GM19099 (cell line): ENCODE measurements at regions not wholly inside any gene's neighbourhood (a gene's known extent, or its start where the extent isn't known, plus 50 kb on each side); places are given as distances from the start of the nearest gene placed in this dataset.

Experiments used
- POLR2A ChIP-seq: IDR thresholded peaks from 3 replicates; pipeline ENCODE4 v1.6.1; 2011; ENCODE audit warnings: low read depth; ENCODE audit not compliant: insufficient read length; ENCODE audit errors: extremely low read depth

DNA sequence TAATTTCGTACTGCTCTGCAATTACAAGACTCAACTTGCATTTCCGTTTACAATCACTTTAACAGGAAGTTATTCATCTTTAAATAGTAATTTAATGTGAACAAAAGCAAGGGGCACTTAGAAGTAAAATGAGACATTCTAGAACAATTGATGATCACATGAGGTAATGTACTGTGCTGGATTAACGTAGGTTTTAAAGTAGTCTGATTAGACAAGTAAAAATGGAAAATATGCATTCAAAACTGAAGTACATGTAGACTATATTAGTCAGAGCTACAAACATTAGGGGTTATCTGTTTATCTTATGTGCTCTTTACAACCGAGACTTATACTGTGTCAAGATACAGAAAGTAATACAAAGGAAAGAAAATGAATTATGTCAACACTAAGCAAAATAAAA, 1528.0 kb downstream of the SLITRK5 start:
- no peak for TF ChIP-seq POLR2A

DNA sequence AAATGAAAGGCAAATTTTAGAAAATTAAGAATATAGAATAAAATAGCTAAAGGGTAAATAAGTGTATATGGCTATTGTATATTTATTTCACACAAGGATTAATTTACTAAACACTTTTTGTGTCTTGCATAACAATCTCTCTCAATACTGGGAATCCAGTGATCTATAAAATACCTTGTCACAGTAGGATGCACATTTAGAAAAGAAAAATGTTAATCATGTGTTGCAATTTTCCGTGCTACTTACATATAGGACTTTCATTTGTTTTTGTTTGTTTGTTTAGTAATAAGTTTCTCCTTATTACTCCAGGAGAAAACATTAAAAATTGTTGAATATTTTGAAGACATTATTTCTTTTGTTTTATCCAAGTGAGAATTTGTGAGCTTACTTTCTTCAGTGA, 1533.3 kb downstream of the SLITRK5 start:
- no peak for TF ChIP-seq POLR2A

DNA sequence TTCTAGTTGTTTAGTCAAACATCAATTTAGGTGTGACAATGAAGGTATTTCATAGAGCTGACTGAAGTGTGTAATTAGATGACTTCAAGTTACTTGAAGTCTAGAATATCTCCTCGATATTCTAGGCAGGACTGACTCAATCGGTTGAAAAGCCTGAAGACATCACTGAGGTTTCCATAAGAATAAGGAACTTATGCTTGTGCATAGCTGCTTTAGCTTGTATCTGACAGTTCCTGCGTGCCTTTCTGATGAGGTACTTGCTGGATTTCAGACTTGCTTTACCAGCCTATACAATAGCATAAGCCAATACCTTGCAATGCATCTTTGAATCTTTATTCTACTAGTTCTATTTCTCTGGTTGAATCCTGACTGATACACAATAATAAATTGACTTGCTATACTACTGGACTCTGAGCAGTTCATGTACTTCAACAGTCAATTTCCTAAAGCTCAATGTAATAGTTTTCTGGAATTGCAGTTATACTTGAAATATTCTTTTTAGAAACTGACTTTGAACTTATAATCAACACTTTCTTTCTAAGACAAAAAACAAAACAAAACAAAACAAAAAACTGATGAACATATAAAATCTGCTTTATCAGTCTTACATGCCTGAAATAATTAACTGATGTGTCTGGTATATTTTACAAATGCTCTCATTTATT, 1534.8 kb downstream of the SLITRK5 start:
- TF ChIP-seq POLR2A, result no peak

DNA sequence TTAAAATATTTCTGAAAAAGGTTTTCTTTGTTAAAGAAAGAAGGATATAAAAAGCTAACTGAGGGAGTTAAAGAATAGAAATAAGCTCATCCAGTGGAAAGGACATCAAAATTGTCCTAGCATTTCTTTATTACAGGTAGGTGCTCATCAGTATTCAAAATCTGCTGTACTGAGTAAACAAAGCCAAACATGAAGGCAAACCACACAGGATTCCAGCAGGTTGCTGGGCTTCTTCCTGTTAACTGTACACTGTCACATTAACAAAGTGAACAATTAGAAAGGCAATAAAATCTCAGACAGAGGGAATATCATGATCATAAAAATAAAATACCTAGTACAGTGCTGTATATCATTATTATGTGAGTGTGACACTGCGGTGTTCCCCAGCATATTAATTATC, 1541.0 kb downstream of the SLITRK5 start:
- TF ChIP-seq POLR2A, result no peak

DNA sequence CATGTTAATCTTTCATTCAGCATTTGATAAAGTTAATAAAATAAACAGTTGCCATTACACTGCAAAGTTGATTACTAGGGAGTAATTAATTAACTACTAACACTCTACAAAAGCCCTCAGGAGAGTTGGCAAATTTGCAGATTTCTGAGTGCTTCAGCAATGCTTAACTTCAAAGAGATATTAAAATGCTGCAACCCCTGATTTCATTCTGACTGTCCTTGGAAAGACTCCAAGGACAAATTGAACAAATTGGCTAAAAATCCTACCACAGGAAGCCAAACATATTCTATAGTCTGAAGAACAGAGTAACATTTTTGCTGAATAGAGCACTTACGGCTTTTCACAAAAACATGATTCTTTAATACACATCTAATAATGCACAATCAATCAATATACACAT, 1543.0 kb downstream of the SLITRK5 start:
- no peak for TF ChIP-seq POLR2A

DNA sequence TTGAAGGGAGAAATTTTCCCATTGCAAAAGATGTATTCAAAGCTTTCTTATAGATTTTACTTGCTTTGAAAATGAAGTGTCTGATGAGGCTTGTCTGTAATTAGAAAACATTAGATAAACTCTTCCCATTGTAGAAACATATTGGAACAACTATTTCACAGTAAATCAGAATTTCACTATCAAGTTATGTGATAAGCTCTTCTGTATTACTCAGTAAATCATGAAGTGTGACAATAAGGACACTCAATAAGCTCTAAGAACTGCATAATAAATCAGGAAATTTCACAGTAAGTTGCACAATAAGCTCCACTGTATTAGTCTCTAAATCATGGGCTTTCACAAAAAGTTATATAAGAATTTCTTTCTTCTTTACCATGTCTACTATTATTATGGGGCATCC, 1546.6 kb downstream of the SLITRK5 start:
- TF ChIP-seq POLR2A, result no peak

DNA sequence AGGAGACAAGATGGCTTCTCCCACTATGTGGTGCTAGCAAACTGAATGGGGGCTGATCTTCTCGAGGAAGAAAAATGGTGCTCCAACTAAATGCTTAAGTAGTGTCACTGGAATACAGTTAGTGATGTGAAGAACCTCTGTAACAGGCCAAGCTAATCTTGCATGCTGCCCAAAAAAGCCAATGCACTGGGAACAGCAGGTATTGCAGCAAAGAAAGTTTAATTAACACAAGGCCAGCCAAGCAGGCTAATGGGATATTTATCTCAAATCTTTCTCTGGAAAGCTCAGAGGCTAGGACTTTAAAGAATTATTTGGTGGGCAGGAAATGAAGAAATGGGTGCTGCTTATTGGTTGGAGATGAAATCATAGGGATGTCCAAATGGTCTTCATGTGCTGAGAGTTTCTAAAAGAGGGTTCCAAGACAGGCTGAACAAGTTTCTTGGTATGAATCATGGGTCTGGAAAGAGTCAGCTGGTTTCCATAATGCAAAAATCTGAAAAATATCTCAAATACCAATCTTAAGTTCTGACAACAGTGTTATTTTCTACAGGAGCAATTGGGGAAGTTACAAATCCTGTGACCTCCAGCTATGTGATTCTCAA, 1550.5 kb downstream of the SLITRK5 start:
- TF ChIP-seq POLR2A, result no peak

DNA sequence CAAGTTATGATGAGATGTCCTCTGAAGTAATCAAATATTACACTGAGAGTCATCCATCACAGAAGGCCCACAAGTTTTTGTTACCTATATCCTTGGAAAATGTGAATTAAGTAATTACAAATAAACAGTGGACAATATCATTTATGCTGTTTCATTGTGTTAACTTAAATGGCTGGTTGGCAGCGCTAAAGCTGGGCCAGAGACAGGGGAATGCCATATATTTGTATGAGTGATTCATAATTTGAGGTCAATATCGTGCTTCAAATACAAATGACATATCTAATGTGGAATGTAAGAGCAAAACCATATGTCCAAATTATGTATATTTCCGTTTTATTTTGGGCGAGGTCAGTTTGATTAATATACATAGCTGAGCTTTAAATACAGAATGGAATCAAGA, 1556.2 kb downstream of the SLITRK5 start:
- TF ChIP-seq POLR2A, result no peak

DNA sequence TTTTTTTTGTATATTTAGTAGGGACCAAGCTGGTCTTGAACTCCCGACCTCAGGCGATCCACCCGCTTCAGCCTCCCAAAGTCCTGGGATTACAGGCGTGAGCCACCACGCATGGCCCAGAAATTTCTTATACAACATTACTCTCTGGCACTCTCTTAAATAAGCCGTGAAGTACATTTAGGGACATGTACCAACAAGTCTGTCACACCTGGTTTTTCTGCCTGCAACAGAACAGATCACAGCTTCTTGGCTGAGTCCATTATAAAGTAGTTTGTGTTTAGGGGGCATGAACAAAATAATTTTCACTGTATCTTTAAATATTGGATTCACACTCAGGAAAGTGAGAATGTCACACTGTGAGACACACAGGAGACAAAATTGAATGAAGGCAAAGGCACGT, 1567.3 kb downstream of the SLITRK5 start:
- no peak for TF ChIP-seq POLR2A

DNA sequence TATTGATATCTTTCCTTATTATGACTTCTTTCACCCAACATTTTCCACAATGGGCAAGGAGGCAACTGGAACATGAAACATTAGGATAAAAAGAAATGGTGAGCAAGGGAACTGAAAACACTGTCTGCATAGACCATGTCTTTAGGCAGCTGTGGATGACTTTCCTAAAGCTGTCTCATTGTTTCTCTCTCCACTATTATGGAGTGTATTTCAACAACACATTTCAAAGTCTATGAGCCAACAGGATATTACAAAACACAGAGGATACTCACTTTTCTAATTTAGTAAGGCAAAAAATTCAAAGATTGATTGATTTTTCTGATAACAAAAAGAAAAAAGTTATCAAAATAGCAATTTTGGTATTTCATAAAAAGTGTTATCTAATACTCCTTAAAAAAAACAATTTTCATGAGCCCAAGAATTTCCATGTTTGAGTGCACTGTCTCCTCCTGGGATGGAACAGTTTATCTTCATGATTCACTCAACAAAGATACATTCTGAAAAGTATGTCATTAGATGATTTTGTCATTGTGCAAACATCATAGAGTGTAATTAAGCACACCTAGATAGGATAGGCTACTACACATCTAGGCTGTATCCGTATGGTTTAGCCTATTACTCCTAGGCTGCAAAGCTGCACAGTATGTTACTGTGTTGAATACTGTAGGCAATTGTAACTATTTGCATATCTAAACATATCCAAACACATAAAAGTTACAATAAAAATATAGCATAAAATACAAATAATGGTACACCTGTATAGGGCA, 1568.4 kb downstream of the SLITRK5 start:
- TF ChIP-seq POLR2A, result no peak

DNA sequence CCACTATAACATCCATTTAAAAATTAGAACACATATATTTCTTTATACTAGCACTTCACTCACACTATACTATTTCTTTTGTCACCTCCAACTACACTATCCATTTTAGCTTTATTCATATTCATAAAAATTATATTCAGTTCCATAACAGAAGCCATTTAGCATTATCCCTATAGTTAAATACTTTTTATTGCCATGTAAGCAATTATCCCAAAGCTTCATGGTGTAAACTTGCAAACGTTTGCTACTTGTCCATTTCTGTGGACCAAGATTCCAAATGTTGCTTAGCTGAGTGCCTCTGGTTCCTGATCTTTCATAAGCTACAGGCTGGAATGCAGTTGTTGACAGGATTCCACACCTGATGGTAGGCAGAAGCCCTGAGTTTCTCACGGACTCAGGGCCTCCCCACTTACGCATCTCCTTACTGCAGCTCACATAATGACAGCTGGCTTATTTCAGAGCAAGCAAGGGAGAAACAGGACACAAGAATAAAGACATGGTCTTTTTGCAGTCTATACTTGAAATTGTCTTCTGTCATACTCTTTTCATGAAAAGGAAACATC, 1584.8 kb downstream of the SLITRK5 start:
- TF ChIP-seq POLR2A, result no peak

DNA sequence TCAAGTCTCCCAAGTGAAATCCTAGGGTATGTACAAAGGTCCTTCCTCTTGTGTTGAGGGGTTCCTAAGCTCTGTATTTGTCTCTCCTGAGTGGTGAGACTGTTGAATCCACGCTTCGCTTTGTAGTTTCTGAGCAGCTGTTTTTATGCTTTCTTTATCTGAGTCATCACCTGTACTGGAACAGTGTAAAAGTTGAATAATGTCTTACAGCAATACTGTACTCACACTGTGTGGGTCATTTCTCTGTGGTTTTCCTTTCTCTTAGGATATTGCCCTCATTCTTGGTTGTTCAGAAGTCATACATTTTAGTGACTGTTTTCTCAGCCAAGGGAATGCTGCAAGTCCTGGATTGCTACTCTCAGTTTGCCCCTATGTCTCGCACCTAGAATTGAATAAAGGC, 1596.6 kb downstream of the SLITRK5 start:
- TF ChIP-seq POLR2A, result no peak

DNA sequence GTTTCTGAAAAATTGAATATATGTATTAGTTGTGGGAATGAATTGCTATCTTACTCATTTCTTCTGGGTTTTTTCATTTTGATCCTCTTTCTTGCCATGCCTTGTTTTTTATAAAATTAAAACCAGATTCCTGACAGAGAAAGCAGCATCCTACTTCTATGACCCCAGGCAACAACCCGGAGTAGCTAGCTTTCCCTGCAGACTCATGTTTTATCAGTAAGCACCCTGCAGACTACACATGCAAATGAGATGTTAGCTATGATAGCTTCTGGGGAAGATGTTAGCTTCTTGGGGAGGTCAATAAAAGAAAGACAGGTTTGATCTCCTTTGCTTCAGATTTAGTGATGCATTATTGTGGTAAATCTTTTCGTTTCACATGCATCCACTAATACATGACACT, 1598.6 kb downstream of the SLITRK5 start:
- TF ChIP-seq POLR2A, result no peak

DNA sequence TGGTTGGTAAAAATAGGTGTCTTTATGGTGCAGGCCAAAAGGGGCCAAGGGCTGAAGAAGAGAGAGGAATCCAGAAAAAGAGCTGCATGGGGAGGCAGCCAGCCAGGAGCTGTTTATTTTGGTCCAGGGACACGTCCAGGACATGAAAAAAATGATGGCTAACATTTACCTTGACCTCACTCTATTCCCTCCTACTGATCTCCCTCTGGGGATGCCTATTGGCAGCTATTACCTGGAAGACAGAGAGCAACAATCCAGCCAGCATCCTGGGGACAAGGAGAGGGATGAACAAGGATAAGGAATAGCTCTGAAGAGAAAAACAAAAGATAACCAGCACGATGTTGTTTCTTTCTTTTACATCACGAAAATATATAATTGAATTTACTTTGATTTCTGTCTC, 1599.6 kb downstream of the SLITRK5 start:
- no peak for TF ChIP-seq POLR2A

DNA sequence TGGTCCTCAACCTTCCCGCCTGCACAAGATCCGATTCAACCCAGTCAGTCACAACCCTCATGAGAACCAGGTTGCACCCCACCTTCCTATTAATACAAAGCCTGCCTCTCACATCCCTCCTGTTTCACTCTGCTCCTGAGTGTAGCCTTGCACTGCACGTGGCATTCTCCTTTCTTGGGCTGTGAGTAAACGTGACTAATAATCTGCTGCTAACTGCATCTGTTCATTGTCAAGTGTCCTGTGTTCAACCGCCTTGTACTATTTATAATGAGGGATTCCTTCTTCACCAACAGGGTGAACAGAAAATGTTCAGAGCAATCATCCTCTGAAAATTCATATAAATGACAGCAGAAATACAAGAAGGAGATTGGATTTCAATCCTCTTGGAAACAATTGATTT, 1608.2 kb downstream of the SLITRK5 start:
- no peak for TF ChIP-seq POLR2A

DNA sequence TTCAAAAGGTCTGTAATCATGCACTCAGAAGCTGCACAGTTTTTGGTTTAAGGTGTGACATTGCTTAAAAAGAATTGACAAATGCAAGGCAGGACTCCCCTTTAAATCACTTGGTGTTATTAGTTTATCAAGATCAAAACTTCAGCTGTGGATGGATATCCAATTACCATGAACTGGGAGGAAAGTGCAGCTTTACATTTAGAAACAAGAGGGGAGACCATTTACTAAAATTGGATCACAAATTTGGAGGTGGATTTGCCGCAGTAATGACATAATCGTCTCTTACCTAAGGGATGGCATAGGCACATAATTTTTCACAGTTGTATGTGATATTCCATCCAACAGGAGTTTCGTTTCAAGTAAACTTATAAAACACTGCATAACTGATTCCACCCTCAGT, 1610.2 kb downstream of the SLITRK5 start:
- no peak for TF ChIP-seq POLR2A
